HG02943 (cell line): ENCODE measurements at regions not wholly inside any gene's neighbourhood (a gene's known extent, or its start where the extent isn't known, plus 50 kb on each side); places are given as distances from the start of the nearest gene placed in this dataset.
"Not testable (repeated sequence)": the region's sequence is repeated elsewhere in the genome, so short reads cannot be mapped to it uniquely, and the experiment has no call there.

Experiments used
- ATAC-seq: cut with Tn5 transposase; IDR thresholded peaks from one replicate; pipeline ENCODE4 v1.9.1; 2021; ENCODE audit warnings: mild to moderate bottlenecking, low read depth, moderate library complexity; ENCODE audit not compliant: unreplicated experiment

- not testable (repeated sequence) for ATAC-seq
These were observed 53.9 kb downstream of the CDRT15L2 start for GRCh38 chr17:20633268-20634059.

GRCh38 chr17:20640147-20640546, 60.6 kb downstream of the CDRT15L2 start:
- ATAC-seq: not testable (repeated sequence)

GRCh38 chr17:20646661-20647272, 67.2 kb downstream of the CDRT15L2 start:
- ATAC-seq: not testable (repeated sequence)

GRCh38 chr17:20649097-20649767, 69.7 kb downstream of the CDRT15L2 start:
- ATAC-seq: not testable (repeated sequence)

GRCh38 chr17:20651022-20651421, 71.5 kb downstream of the CDRT15L2 start:
- ATAC-seq: not testable (repeated sequence)

- ATAC-seq: not testable (repeated sequence)
These were observed 72.2 kb downstream of the CDRT15L2 start for GRCh38 chr17:20651736-20652135.

- ATAC-seq: not testable (repeated sequence)
These were observed 73.9 kb downstream of the CDRT15L2 start for GRCh38 chr17:20653391-20653790.

- ATAC-seq: not testable (repeated sequence)
These were observed 74.6 kb downstream of the CDRT15L2 start for GRCh38 chr17:20654114-20654513.

GRCh38 chr17:20654575-20654974, 75.1 kb downstream of the CDRT15L2 start:
- ATAC-seq: not testable (repeated sequence)

- not testable (repeated sequence) for ATAC-seq
These were observed 85.8 kb downstream of the CDRT15L2 start for GRCh38 chr17:20665103-20665955.

- not testable (repeated sequence) for ATAC-seq
These were observed 87.2 kb downstream of the CDRT15L2 start for GRCh38 chr17:20666689-20667088.

GRCh38 chr17:20667712-20668111, 88.2 kb downstream of the CDRT15L2 start:
- ATAC-seq: not testable (repeated sequence)

GRCh38 chr17:20668316-20668715, 88.8 kb downstream of the CDRT15L2 start:
- ATAC-seq: not testable (repeated sequence)

- not testable (repeated sequence) for ATAC-seq
These were observed 89.3 kb downstream of the CDRT15L2 start for GRCh38 chr17:20668868-20669267.

GRCh38 chr17:20670506-20670905, 91.0 kb downstream of the CDRT15L2 start:
- not testable (repeated sequence) for ATAC-seq

- not testable (repeated sequence) for ATAC-seq
These were observed 94.8 kb downstream of the CDRT15L2 start for GRCh38 chr17:20674374-20674773.

GRCh38 chr17:20675707-20676106, 96.2 kb downstream of the CDRT15L2 start:
- not testable (repeated sequence) for ATAC-seq

- not testable (repeated sequence) for ATAC-seq
These were observed 97.1 kb downstream of the CDRT15L2 start for GRCh38 chr17:20676656-20677055.

- ATAC-seq: not testable (repeated sequence)
These were observed 97.9 kb downstream of the CDRT15L2 start for GRCh38 chr17:20677469-20677868.

GRCh38 chr17:20678424-20678823, 98.9 kb downstream of the CDRT15L2 start:
- ATAC-seq: not testable (repeated sequence)
